ENCODE measurements at regions not wholly inside any gene's neighbourhood (a gene's known extent, or its start where the extent isn't known, plus 50 kb on each side); places are given as distances from the start of the nearest gene placed in this dataset.

DNA sequence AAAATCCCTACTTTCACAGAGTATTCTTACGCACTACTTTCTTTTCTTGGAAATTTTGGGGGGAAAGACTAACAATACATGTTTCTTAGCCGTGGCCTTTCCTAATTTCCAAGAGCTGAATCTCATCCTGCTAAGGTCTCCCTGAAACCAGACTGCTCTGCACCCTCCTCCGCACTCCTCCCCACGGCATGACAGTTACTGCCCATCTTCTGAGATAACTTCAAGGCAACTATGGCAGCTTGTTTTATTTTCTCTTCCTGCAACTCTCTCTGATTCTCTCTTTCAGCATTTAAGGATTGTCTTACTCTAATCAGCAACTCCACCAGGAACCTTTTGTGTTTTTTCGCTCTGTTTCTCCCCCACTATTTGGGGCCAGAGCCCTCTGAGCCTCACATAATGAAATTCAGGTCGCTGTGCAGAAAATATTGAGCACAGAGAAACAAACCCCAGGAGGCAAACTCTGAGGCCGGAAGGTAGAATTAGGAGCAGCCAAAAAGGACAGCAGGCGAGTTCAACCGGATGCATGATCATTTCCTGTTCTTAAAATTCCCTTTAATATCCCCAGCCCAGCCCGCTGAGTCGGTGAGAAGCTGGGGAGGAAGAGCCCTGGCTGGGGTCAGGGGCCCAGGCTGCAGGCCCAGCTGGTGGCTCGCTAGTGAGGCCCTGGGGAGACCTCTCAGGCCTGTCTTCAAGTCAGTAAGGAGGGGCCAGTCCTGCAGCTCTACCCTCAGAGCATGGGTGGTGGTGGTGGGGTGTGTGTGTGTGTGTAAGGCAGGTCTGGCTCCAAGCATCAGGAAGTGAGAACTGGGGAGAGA, 213.6 kb upstream of the S1PR3 start:
- no peak for TF ChIP-seq NFIC (IDR thresholded peaks at IDR 0.05)
- TF ChIP-seq CREB1 (IDR thresholded peaks at IDR 0.05; ENCODE audit: low read depth) = no peak
- TF ChIP-seq REST (IDR thresholded peaks at IDR 0.05; ENCODE audit: low read depth) = no peak
- TF ChIP-seq ZBTB7A (IDR thresholded peaks at IDR 0.05; ENCODE audit: low read depth) = no peak
- no peak for TF ChIP-seq CEBPB (IDR thresholded peaks at IDR 0.05)
- no peak for TF ChIP-seq TEAD4 (IDR thresholded peaks at IDR 0.05)
- TF ChIP-seq MAX (IDR thresholded peaks at IDR 0.05) = no peak
- no peak for TF ChIP-seq RAD21 (IDR thresholded peaks at IDR 0.05; ENCODE audit: low read depth)
- TF ChIP-seq TCF12 (IDR thresholded peaks at IDR 0.05; ENCODE audit: low read depth) = no peak
- no peak for TF ChIP-seq EP300 (IDR thresholded peaks at IDR 0.05; ENCODE audit: borderline replicate concordance)
- TF ChIP-seq EGR1 (IDR thresholded peaks at IDR 0.05) = no peak
- TF ChIP-seq TAF1 (IDR thresholded peaks at IDR 0.05; ENCODE audit: low read depth) = no peak
- no peak for TF ChIP-seq USF1 (IDR thresholded peaks at IDR 0.05)
- TF ChIP-seq YY1 (IDR thresholded peaks at IDR 0.05; ENCODE audit: low read depth) = no peak
- no peak for TF ChIP-seq FOXM1 (IDR thresholded peaks at IDR 0.05; ENCODE audit: borderline replicate concordance, low read depth)

DNA sequence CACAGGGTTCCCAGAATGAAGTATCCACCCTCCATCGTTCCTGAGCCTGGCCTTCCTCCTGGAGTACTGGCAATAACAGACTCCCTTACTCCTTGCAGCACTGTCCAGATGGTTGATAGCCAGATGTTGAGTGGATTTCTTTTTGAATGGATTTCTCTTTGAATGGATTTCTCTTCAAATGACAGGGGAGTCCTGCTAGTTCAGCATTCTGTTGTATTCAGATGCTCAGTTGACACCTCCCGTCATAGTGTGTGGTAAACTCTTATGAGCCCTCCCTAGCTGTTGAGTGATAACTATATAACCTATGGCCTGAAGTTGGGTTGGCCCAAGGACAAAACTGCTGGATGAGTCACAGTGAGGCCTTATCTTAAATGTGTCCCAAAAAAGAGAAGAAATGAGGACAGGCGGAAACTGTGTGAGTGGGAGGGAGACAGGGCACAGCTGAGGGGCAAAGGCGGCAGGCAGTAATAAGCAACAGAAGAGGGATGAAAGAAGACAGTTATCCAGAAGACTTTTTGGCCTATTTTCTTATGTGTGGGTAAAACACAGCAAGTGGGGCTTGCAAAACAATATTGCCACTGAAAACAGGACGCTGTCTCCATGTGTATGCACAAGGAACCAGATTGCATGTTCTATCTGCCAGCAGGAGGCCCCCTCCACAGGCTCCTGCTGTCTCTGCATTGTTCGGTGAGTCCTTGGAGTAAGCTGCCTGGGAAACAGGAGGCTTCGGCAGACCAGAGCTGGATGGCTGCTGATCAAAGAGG, 209.5 kb upstream of the S1PR3 start:
- TF ChIP-seq EGR1 (IDR thresholded peaks at IDR 0.05) = no peak

DNA sequence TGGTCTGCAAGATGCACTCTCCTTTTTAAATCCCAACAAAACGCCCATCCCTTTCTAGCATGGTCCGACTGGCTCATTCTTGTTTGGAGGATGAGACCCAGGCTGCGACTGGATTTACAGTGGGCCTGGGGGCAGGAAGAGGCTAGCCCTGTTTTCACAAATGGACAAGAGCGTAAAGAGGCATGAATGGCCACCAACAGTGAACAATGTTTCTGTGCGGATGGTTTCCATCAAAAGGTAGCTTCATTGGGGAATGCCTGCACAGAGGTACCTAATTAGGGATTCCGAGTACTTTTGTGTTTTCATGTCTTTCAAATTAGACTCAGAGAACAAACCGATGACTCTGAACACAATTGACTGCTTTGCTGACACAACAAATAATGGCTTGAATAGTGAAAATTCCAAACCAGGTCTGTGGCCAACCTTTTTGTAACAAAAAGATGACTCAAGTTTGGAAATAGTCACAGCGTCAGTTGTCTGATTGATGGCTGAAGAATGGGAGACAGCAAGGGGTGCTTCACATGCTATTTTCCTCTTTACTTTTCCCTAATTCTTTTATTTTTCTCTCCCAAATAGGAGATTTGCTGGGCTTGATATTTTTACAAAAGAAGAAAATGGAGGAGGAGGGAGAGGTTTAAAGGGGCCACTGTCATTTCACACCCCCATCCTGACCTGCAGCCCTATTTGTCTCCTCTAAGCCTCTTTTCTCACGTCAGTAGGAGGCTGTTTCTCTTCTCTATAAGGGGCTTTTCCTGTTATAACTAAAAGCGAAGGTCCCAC, 208.1 kb upstream of the S1PR3 start:
- TF ChIP-seq TAF1 (IDR thresholded peaks at IDR 0.05; ENCODE audit: low read depth) (no peak), RAD21 (IDR thresholded peaks at IDR 0.05; ENCODE audit: low read depth) (no peak), EP300 (IDR thresholded peaks at IDR 0.05; ENCODE audit: borderline replicate concordance) (no peak), EGR1 (IDR thresholded peaks at IDR 0.05) (no peak), CREB1 (IDR thresholded peaks at IDR 0.05; ENCODE audit: low read depth) (no peak), TEAD4 (IDR thresholded peaks at IDR 0.05) (no peak), FOXM1 (IDR thresholded peaks at IDR 0.05; ENCODE audit: borderline replicate concordance, low read depth) (no peak), TCF12 (IDR thresholded peaks at IDR 0.05; ENCODE audit: low read depth) (no peak), MAX (IDR thresholded peaks at IDR 0.05) (no peak), ZBTB7A (IDR thresholded peaks at IDR 0.05; ENCODE audit: low read depth) (no peak), NFIC (IDR thresholded peaks at IDR 0.05) (no peak), REST (IDR thresholded peaks at IDR 0.05; ENCODE audit: low read depth) (no peak), USF1 (IDR thresholded peaks at IDR 0.05) (no peak), YY1 (IDR thresholded peaks at IDR 0.05; ENCODE audit: low read depth) (no peak), CEBPB (IDR thresholded peaks at IDR 0.05) (no peak)

- TF ChIP-seq USF1 (IDR thresholded peaks at IDR 0.05) = no peak
- TF ChIP-seq FOXM1 (IDR thresholded peaks at IDR 0.05; ENCODE audit: borderline replicate concordance, low read depth) = no peak
- TF ChIP-seq CEBPB (IDR thresholded peaks at IDR 0.05) = no peak
- no peak for TF ChIP-seq CREB1 (IDR thresholded peaks at IDR 0.05; ENCODE audit: low read depth)
- TF ChIP-seq YY1 (IDR thresholded peaks at IDR 0.05; ENCODE audit: low read depth) = no peak
- TF ChIP-seq RAD21 (IDR thresholded peaks at IDR 0.05; ENCODE audit: low read depth) = no peak
- no peak for TF ChIP-seq TAF1 (IDR thresholded peaks at IDR 0.05; ENCODE audit: low read depth)
Measured at GRCh38 chr9:88783711-88784083, 207.6 kb upstream of the S1PR3 start.
